Bone marrow (tissue), 2 donors: ENCODE measurements at regions not wholly inside any gene's neighbourhood (a gene's known extent, or its start where the extent isn't known, plus 50 kb on each side); places are given as distances from the start of the nearest gene placed in this dataset.
A peak's percentile ranks its signal among the peaks of the same experiment; 100 is the strongest.

Experiments used
- DNase-seq, 2 donors: peaks; one replicate each; lab custom pipeline; 2025; lab: John Stamatoyannopoulos, UW

- peak in 1 of 2 donors; percentile 52 for DNase-seq
Measured at GRCh38 chr6:87807475-87807874, 105.4 kb upstream of the AKIRIN2 start.

GRCh38 chr6:87806635-87807034 lies 104.6 kb upstream of the AKIRIN2 start:
- no peak for DNase-seq

- no peak for DNase-seq
Measured at GRCh38 chr6:87806099-87806498, 104.1 kb upstream of the AKIRIN2 start.

DNA sequence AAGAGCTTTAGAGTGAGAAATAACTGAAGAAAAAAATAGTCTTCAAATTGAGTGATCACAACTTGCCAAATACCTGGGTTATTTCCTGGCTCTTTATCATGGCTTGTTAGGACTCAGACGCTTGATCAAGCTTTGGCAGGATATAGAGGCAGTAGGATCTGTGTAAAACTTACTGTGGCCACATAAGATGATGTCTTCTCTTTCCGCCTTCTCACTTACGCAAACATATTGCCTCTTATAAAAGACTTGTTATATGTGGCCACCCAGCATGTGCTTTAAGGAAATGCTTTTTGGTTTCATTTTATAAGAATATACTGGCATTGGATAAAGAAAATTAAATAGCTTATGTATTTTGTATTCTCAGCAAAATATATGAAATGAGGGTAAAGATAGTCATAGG lies 101.8 kb upstream of the AKIRIN2 start:
- no peak for DNase-seq

GRCh38 chr6:87799651-87800050 lies 97.6 kb upstream of the AKIRIN2 start:
- DNase-seq = peak in 1 of 2 donors; percentile 25

- no peak for DNase-seq
Measured at GRCh38 chr6:87798393-87799278, 96.6 kb upstream of the AKIRIN2 start.

DNA sequence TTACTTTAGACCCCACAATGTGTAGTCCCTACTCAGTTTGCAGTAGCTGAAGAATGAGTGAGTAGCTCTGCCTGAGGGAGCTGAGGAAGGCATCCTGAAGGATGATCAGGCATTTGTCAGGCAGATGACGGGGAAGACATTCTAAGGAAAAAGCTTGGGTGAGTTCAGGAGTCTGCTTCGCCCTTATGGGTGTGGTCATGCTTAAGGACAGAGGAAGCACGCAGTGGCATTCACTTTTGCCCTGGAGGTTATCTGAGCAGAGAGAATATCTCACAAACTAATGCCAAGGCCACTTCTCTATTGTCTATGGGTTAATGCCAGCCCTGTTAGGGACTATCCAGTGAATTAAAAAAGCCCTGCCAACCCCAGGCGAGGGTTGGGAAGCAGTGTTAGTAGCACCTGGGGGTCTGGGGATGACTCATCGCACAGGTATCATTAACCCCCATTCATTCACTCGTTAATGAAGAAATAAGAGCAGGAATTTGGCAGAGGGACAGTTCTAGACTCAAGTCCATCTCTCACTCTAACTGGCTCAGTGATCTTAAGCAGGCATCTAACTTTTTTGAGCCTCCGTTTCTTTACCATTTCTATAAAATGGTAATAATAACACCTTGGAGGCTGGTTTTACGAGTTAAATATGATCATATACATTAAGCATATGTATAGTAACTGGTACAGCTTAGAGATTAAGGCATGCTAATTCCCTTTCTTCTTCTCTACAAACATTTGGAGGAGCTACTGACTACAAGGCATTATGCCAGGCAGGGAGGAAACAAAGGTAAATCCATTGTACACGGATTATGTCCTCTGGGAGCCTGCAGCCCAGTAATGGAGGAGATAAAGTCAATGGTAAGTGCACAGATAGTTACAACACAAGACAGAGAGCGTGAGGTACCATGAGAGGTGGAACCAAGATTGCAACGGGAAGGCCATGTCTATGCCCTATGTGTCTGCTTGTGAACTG lies 93.2 kb upstream of the AKIRIN2 start:
- no peak for DNase-seq

DNA sequence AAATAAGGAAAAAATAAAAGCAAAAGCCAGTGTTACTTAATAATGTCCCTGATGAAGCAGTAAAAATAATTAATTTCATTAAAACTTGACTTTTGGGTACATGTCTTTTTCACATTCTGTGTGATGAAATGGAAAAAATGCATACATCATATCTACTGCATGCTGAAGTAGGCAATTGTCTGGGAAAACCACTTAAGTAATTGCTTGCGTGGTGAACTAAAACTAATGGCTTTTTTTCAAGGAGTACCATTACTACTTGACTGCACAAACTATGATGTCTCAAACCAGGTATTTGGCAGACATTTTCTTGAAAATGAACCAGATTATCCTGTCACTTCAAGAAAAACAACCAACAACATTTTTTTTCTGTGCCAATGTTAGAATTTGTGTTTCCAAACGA lies 91.3 kb upstream of the AKIRIN2 start:
- no peak for DNase-seq

- no peak for DNase-seq
Measured at GRCh38 chr6:87791982-87792381, 89.9 kb upstream of the AKIRIN2 start.

DNA sequence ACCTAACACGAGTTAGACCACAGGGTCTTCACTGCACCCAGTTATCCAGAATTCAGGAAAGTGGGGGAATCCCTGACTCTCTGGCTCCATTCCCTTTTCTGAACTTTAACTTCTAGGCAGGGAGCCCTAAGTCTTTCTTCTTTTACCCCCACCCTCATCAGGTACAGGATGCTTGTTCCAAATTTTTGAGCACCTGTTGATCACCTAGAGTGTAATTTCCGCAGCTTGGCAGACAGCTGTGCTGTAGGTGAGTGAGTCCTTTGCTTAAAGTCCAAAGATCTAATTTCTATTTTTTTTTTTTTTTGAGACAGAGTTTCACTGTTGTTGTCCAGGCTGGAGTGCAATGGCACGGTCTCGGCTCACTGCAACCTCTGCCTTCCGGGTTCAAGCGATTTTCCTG lies 89.5 kb upstream of the AKIRIN2 start:
- no peak for DNase-seq

DNA sequence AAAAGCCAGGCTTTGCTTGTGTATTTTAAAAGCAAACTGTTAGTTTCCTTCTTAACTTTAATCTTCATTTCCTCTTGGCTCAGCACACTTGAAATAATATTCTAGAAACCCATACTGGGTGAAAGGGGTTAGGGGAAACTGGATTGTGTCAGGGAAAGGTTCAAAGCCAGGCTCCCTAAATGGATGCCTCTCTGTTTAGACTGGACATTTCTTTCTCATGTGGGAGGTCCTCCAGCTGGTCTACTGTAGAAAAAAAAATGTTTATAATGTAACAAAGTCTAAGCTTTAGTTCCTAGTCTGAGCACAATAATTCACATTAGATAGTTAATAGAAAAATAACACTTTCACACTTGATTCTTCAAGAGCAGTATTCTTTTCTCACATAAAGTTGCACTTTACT lies 89.0 kb upstream of the AKIRIN2 start:
- no peak for DNase-seq

- no peak for DNase-seq
Measured at GRCh38 chr6:87789900-87790290, 87.9 kb upstream of the AKIRIN2 start.

DNA sequence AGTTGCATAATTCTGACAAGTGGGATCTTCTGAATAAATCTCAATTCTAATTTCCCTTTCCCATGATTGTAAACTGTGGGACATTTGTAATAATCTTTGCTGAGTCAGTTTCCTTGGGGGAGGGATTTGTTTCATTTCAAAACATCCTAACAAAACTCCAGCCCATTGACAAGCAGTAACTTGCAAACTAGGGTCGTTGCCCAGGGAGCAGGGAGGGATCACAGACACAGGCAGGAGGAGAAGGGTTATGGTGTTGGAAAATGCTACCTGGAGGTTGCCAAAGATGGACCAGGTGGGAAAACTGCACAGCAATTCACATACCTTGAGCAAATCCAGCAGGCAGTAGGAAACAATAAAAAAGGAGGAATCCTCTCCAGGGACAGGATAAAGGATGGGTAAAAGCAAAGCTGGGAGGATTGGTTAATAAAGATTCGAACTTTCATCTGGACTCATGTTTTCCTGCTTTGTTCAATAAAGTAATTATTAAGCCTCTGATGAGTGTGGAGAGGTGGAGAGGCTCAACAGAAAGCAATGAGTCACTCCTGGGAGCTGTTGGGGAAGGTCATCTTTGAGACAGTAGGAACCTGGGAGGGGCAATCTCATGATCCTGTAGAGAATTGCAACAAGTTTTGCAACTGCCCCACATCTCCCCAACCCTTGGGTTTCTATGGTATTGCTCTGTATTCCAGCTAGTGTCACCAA lies 87.3 kb upstream of the AKIRIN2 start:
- peak; percentile 8 to 48 for DNase-seq

GRCh38 chr6:87788141-87788540 lies 86.1 kb upstream of the AKIRIN2 start:
- DNase-seq = no peak

DNA sequence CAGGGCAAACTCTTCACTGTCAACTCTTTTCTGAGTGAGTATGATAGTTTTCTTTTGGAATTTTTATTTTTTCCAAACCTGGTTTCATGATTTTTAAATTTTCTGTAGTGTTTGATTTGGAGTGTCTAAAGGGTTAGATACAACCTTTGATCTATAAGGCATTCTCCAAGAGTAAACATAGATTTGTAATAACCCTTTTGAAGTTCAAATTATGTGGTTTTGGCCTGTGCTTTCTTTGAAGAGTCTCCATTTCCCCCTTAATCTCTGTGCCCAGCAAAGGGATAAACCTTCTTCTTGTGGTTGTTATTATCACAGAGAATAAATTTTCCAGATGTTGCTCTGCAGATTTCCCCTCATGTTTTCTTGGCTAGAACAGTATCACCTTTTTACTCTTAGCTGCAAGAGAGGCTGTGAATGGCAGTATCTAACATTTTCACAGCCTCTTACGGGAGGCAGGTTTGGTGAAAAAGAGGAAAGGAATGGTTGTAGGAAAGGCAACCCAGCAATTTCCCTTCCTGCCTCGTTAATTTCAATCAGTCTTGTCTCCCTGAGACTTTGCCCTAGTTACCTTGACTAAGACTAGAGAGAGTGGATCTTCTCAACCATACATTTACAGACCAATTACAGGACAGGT lies 83.3 kb upstream of the AKIRIN2 start:
- no peak for DNase-seq

GRCh38 chr6:87784690-87785089 lies 82.7 kb upstream of the AKIRIN2 start:
- no peak for DNase-seq

- DNase-seq = no peak
Measured at GRCh38 chr6:87784051-87784450, 82.0 kb upstream of the AKIRIN2 start.

GRCh38 chr6:87779542-87779941 lies 77.5 kb upstream of the AKIRIN2 start:
- no peak for DNase-seq

GRCh38 chr6:87772597-87773530 lies 70.8 kb upstream of the AKIRIN2 start:
- no peak for DNase-seq

GRCh38 chr6:87767478-87767877 lies 65.4 kb upstream of the AKIRIN2 start:
- DNase-seq = no peak

DNA sequence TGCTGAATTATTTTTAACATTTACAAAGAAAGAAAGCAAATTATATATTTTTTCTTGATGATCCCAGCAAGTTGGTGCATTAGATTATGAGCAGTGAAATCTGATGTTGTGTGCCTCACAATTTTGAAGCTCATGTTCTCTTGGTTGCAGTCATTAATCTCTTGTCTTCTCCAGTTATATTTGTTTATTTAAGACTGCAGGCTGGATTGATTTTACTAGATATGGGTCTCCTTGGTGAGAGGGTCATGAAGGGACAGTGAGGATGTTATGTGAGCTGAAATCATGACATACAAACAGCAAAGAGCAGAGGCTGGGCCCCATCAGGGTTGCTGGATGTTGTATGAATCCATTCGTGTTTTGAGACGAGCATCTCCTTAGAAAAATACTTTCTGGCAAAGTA lies 64.2 kb upstream of the AKIRIN2 start:
- no peak for DNase-seq
